Stomach (tissue), 4 donors: ENCODE measurements at regions not wholly inside any gene's neighbourhood (a gene's known extent, or its start where the extent isn't known, plus 50 kb on each side); places are given as distances from the start of the nearest gene placed in this dataset.

Experiments used
- CTCF ChIP-seq, 7 experiments: fragments of 450-650 bp in 4 of 7; fragments of 200-600 bp in 3 of 7; sonication (generic) in 3 of 7; IDR thresholded peaks; one replicate each; pipeline ENCODE4 v1.5.1; 2016 to 2019; ENCODE audit warnings: antibody characterized with exemption in 7 of 7, control low read depth in 2 of 7, mild to moderate bottlenecking in 1 of 7
- POLR2AphosphoS5 ChIP-seq, 3 donors: sonication (generic); formaldehyde crosslinking; IDR thresholded peaks; one replicate each; pipeline ENCODE4 v1.6.1; 2016; ENCODE audit warnings: antibody characterized with exemption in 3 of 3

GRCh38 chr15:31173790-31174450, 72.4 kb upstream of the TRPM1 start:
- TF ChIP-seq CTCF (IDR thresholded peaks at IDR 0.05) (no peak), POLR2AphosphoS5 (IDR thresholded peaks at IDR 0.05) (no peak)
